MG63 (cell line): ENCODE measurements at regions not wholly inside any gene's neighbourhood (a gene's known extent, or its start where the extent isn't known, plus 50 kb on each side); places are given as distances from the start of the nearest gene placed in this dataset.
A peak's percentile ranks its signal among the peaks of the same experiment; 100 is the strongest.

Experiments used
- DNase-seq: peaks from one replicate; pipeline ENCODE4 v3.0.0-alpha.2; 2020
- H3K27me3 ChIP-seq: fragments of 250-450 bp; sonication (Bioruptor Pico); 2 replicates; pipeline ENCODE4 v1.5.1; 2020; ENCODE audit warnings: mild to moderate bottlenecking, moderate library complexity
- H3K36me3 ChIP-seq: fragments of 250-450 bp; sonication (Bioruptor Pico); 2 replicates; pipeline ENCODE4 v1.5.1; 2020; ENCODE audit warnings: mild to moderate bottlenecking, moderate library complexity
- H3K4me3 ChIP-seq: fragments of 250-450 bp; sonication (Bioruptor Pico); 2 replicates; pipeline ENCODE4 v1.5.1; 2020; ENCODE audit warnings: mild to moderate bottlenecking, moderate library complexity
- H3K9me3 ChIP-seq: fragments of 250-450 bp; sonication (Bioruptor Pico); 2 replicates; pipeline ENCODE4 v1.5.1; 2020; ENCODE audit warnings: mild to moderate bottlenecking, moderate library complexity

GRCh38 chr4:19104176-19104575 is 1082.6 kb upstream of the LCORL start:
- Histone ChIP-seq H3K36me3 (no peaks in the 10 kb centered on the region), H3K4me3 (no peak overlapping the region), H3K27me3 (no peaks in the 10 kb centered on the region), H3K9me3 (no peaks in the 10 kb centered on the region)
- DNase-seq = no peak

GRCh38 chr4:19095491-19096046 is 1074.0 kb upstream of the LCORL start:
- H3K4me3 ChIP-seq = no peak overlapping the region
- H3K36me3 ChIP-seq = no peaks in the 10 kb centered on the region
- DNase-seq = no peak
- H3K9me3 ChIP-seq = no peaks in the 10 kb centered on the region
- no peaks in the 10 kb centered on the region for H3K27me3 ChIP-seq

GRCh38 chr4:19093951-19094350 is 1072.4 kb upstream of the LCORL start:
- H3K4me3 ChIP-seq = no peak overlapping the region
- no peaks in the 10 kb centered on the region for H3K36me3 ChIP-seq
- DNase-seq = no peak
- no peaks in the 10 kb centered on the region for H3K9me3 ChIP-seq
- no peaks in the 10 kb centered on the region for H3K27me3 ChIP-seq

GRCh38 chr4:19092797-19093196 is 1071.2 kb upstream of the LCORL start:
- H3K36me3 ChIP-seq = no peaks in the 10 kb centered on the region
- H3K4me3 ChIP-seq = no peak overlapping the region
- H3K9me3 ChIP-seq = no peaks in the 10 kb centered on the region

GRCh38 chr4:19074036-19074435 is 1052.5 kb upstream of the LCORL start:
- Histone ChIP-seq H3K27me3 (no peaks in the 10 kb centered on the region), H3K9me3 (no peaks in the 10 kb centered on the region), H3K4me3 (no peak overlapping the region), H3K36me3 (no peaks in the 10 kb centered on the region)
- no peak for DNase-seq

More at GRCh38 chr4:19092797-19093196, 1071.2 kb upstream of the LCORL start:
- DNase-seq = no peak
- no peaks in the 10 kb centered on the region for H3K27me3 ChIP-seq

- no peak for DNase-seq
- no peaks in the 10 kb centered on the region for H3K36me3 ChIP-seq
- H3K27me3 ChIP-seq = no peaks in the 10 kb centered on the region
- no peaks in the 10 kb centered on the region for H3K9me3 ChIP-seq
- no peak overlapping the region for H3K4me3 ChIP-seq
Observed at GRCh38 chr4:19063662-19064061, 1042.1 kb upstream of the LCORL start.

- DNase-seq = no peak
- no peaks in the 10 kb centered on the region for H3K36me3 ChIP-seq
- no peaks in the 10 kb centered on the region for H3K27me3 ChIP-seq
- H3K9me3 ChIP-seq = no peaks in the 10 kb centered on the region
- H3K4me3 ChIP-seq = no peak overlapping the region
Observed at GRCh38 chr4:19054916-19055315, 1033.4 kb upstream of the LCORL start.

- H3K27me3 ChIP-seq = no peaks in the 10 kb centered on the region
- no peaks in the 10 kb centered on the region for H3K36me3 ChIP-seq
- no peak for DNase-seq
- no peak overlapping the region for H3K4me3 ChIP-seq
- no peaks in the 10 kb centered on the region for H3K9me3 ChIP-seq
Observed at GRCh38 chr4:19051831-19052230, 1030.3 kb upstream of the LCORL start.

- Histone ChIP-seq H3K27me3 (no peaks in the 10 kb centered on the region), H3K9me3 (no peaks in the 10 kb centered on the region), H3K4me3 (no peak overlapping the region), H3K36me3 (no peaks in the 10 kb centered on the region)
- DNase-seq = no peak
Observed at GRCh38 chr4:19047279-19047880, 1025.8 kb upstream of the LCORL start.

- no peak for DNase-seq
- no peaks in the 10 kb centered on the region for H3K36me3 ChIP-seq
- H3K9me3 ChIP-seq = no peaks in the 10 kb centered on the region
- H3K4me3 ChIP-seq = no peak overlapping the region
- H3K27me3 ChIP-seq = no peaks in the 10 kb centered on the region
Observed at GRCh38 chr4:19039816-19040215, 1018.3 kb upstream of the LCORL start.

- DNase-seq = no peak
- Histone ChIP-seq H3K27me3 (no peaks in the 10 kb centered on the region), H3K4me3 (no peak overlapping the region), H3K9me3 (no peaks in the 10 kb centered on the region), H3K36me3 (no peaks in the 10 kb centered on the region)
Observed at GRCh38 chr4:19038231-19038630, 1016.7 kb upstream of the LCORL start.

GRCh38 chr4:19033816-19034733 is 1012.5 kb upstream of the LCORL start:
- Histone ChIP-seq H3K9me3 (no peaks in the 10 kb centered on the region), H3K27me3 (no peaks in the 10 kb centered on the region), H3K36me3 (no peaks in the 10 kb centered on the region), H3K4me3 (no peak overlapping the region)
- DNase-seq = no peak

GRCh38 chr4:19030536-19030935 is 1009.0 kb upstream of the LCORL start:
- DNase-seq = no peak
- no peaks in the 10 kb centered on the region for H3K36me3 ChIP-seq
- no peak overlapping the region for H3K4me3 ChIP-seq
- H3K27me3 ChIP-seq = no peaks in the 10 kb centered on the region
- H3K9me3 ChIP-seq = no peaks in the 10 kb centered on the region

- Histone ChIP-seq H3K4me3 (no peak overlapping the region), H3K27me3 (no peaks in the 10 kb centered on the region), H3K9me3 (no peaks in the 10 kb centered on the region), H3K36me3 (no peaks in the 10 kb centered on the region)
- DNase-seq = no peak
Observed at GRCh38 chr4:19030048-19030447, 1008.5 kb upstream of the LCORL start.

GRCh38 chr4:19026281-19026680 is 1004.7 kb upstream of the LCORL start:
- no peaks in the 10 kb centered on the region for H3K27me3 ChIP-seq
- peak; percentile 33 for DNase-seq
- H3K9me3 ChIP-seq = no peaks in the 10 kb centered on the region
- no peak overlapping the region for H3K4me3 ChIP-seq
- H3K36me3 ChIP-seq = no peaks in the 10 kb centered on the region

GRCh38 chr4:19025031-19025430 is 1003.5 kb upstream of the LCORL start:
- DNase-seq = no peak
- H3K9me3 ChIP-seq = no peaks in the 10 kb centered on the region
- H3K4me3 ChIP-seq = no peak overlapping the region
- H3K36me3 ChIP-seq = no peaks in the 10 kb centered on the region
- H3K27me3 ChIP-seq = no peaks in the 10 kb centered on the region

- no peaks in the 10 kb centered on the region for H3K36me3 ChIP-seq
- H3K4me3 ChIP-seq = no peak overlapping the region
- no peaks in the 10 kb centered on the region for H3K9me3 ChIP-seq
- H3K27me3 ChIP-seq = no peaks in the 10 kb centered on the region
- no peak for DNase-seq
Observed at GRCh38 chr4:19024047-19024446, 1002.5 kb upstream of the LCORL start.

- Histone ChIP-seq H3K27me3 (no peaks in the 10 kb centered on the region), H3K4me3 (no peak overlapping the region), H3K9me3 (no peaks in the 10 kb centered on the region), H3K36me3 (no peaks in the 10 kb centered on the region)
- DNase-seq = no peak
Observed at GRCh38 chr4:19021617-19022016, 1000.1 kb upstream of the LCORL start.
